ENCODE measurements at regions not wholly inside any gene's neighbourhood (a gene's known extent, or its start where the extent isn't known, plus 50 kb on each side); places are given as distances from the start of the nearest gene placed in this dataset.

GRCh38 chr10:81297292-81297691 is 577.7 kb upstream of the NRG3 start:
- no peak for TF ChIP-seq CTCF (IDR thresholded peaks at IDR 0.05; ENCODE audit: borderline replicate concordance, control extremely low read depth, extremely low read depth, insufficient read depth, missing control alignments)
- in situ Hi-C loops (cut with MboI; ENCODE audit: low sequenced_read_pairs, unreplicated experiment) = no loop called here

GRCh38 chr10:81303656-81304055 is 571.3 kb upstream of the NRG3 start:
- TF ChIP-seq CTCF (IDR thresholded peaks at IDR 0.05; ENCODE audit: borderline replicate concordance, control extremely low read depth, extremely low read depth, insufficient read depth, missing control alignments) = no peak
- in situ Hi-C loops (cut with MboI; ENCODE audit: low sequenced_read_pairs, unreplicated experiment) = no loop called here
- no peak for DNase-seq (ENCODE audit: low spot score)

More at GRCh38 chr10:81297292-81297691, 577.7 kb upstream of the NRG3 start:
- no peak for DNase-seq (ENCODE audit: low spot score)

DNA sequence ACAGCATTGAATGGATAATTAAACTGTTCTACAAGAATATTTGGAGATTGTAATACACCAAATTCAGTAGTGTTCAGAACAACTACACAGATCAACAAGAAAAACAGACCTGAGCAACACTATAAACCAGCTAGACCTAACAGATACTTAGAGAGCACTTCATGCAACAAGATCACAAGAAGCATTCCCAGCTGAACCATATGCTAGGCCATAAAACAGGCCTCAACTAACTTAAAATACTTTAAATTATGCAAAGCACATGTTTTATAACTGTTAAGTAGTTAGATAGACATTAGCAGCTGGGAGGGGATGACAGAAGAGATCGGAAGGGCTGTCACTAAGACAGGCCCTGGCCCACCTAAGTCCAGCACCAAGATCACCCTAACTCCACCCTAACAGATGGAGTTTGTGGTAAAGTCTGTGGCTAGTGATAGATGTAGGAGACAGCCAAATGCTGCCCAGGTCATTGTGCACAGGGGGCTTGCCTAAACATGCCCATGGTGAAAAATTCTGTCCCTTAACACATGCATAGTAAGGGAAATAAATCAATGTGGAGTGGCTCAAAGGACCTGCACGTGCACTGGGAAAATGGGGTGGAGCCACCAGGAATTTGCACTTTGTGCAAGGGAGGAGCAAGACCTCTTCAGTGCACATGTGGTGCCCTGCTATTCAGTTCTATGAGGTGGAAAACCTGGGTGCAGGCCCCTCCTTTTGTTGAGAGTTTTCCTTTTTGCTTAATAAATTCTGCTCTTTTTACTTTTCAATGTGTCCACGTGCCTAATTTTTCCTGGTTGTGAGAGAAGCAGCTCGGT is 567.8 kb upstream of the NRG3 start:
- no peak for DNase-seq (ENCODE audit: low spot score)
- in situ Hi-C loops (cut with MboI; ENCODE audit: low sequenced_read_pairs, unreplicated experiment) = no loop called here
- TF ChIP-seq CTCF (IDR thresholded peaks at IDR 0.05; ENCODE audit: borderline replicate concordance, control extremely low read depth, extremely low read depth, insufficient read depth, missing control alignments) = no peak

- TF ChIP-seq CTCF (IDR thresholded peaks at IDR 0.05; ENCODE audit: borderline replicate concordance, control extremely low read depth, extremely low read depth, insufficient read depth, missing control alignments) = no peak
- in situ Hi-C loops (cut with MboI; ENCODE audit: low sequenced_read_pairs, unreplicated experiment) = no loop called here
- DNase-seq (ENCODE audit: low spot score) = no peak
Measured at GRCh38 chr10:81309041-81309552, 565.9 kb upstream of the NRG3 start.

DNA sequence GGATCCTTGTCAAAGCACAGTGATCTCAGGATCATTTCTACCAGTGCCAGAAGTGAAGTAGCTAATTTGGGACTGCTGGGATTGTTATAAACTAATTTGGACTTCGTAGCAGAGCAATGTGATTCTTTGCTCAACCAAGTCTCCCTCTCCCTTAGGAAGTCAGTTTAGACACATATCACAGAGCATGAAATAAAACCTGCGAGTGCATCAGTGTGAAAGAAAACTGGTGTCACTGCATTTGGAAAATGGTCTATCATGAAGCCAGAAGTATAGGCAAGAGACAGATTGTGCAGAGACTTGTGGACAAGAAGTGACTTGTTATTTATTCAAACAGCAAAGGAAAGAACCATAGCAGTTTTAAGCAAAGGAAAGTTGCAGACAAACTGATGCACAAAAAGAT is 560.5 kb upstream of the NRG3 start:
- in situ Hi-C loops (cut with MboI; ENCODE audit: low sequenced_read_pairs, unreplicated experiment) = no loop called here
- TF ChIP-seq CTCF (IDR thresholded peaks at IDR 0.05; ENCODE audit: borderline replicate concordance, control extremely low read depth, extremely low read depth, insufficient read depth, missing control alignments) = no peak
- DNase-seq (ENCODE audit: low spot score) = no peak

- TF ChIP-seq CTCF (IDR thresholded peaks at IDR 0.05; ENCODE audit: borderline replicate concordance, control extremely low read depth, extremely low read depth, insufficient read depth, missing control alignments) = no peak
- in situ Hi-C loops (cut with MboI; ENCODE audit: low sequenced_read_pairs, unreplicated experiment) = no loop called here
- no peak for DNase-seq (ENCODE audit: low spot score)
Measured at GRCh38 chr10:81315026-81315425, 560.0 kb upstream of the NRG3 start.

Measured in GM13976 (cell line).